ENCODE measurements at regions not wholly inside any gene's neighbourhood (a gene's known extent, or its start where the extent isn't known, plus 50 kb on each side); places are given as distances from the start of the nearest gene placed in this dataset.

- no peak for DNase-seq
These were observed 853.3 kb upstream of the MAN1A1 start for GRCh38 chr6:120202878-120203277.

GRCh38 chr6:120200853-120201252 lies 851.3 kb upstream of the MAN1A1 start:
- no peak for DNase-seq

GRCh38 chr6:120198033-120198432 lies 848.5 kb upstream of the MAN1A1 start:
- DNase-seq: no peak

GRCh38 chr6:120186080-120186479 lies 836.5 kb upstream of the MAN1A1 start:
- no peak for DNase-seq

- DNase-seq: no peak
These were observed 823.7 kb upstream of the MAN1A1 start for GRCh38 chr6:120173250-120173649.

- no peak for DNase-seq
These were observed 815.0 kb upstream of the MAN1A1 start for GRCh38 chr6:120164531-120164930.

- DNase-seq: no peak
These were observed 808.3 kb upstream of the MAN1A1 start for GRCh38 chr6:120157873-120158272.

GRCh38 chr6:120147071-120147871 lies 797.7 kb upstream of the MAN1A1 start:
- no peak for DNase-seq

GRCh38 chr6:120141601-120142000 lies 792.0 kb upstream of the MAN1A1 start:
- no peak for DNase-seq

GRCh38 chr6:120137492-120137891 lies 787.9 kb upstream of the MAN1A1 start:
- DNase-seq: no peak

- no peak for DNase-seq
These were observed 779.7 kb upstream of the MAN1A1 start for GRCh38 chr6:120129228-120129627.

- DNase-seq: no peak
These were observed 772.8 kb upstream of the MAN1A1 start for GRCh38 chr6:120122401-120122800.

- no peak for DNase-seq
These were observed 766.8 kb upstream of the MAN1A1 start for GRCh38 chr6:120116343-120116742.

- DNase-seq: no peak
These were observed 763.4 kb upstream of the MAN1A1 start for GRCh38 chr6:120112980-120113379.

GRCh38 chr6:120111001-120111400 lies 761.4 kb upstream of the MAN1A1 start:
- no peak for DNase-seq

- DNase-seq: no peak
These were observed 758.7 kb upstream of the MAN1A1 start for GRCh38 chr6:120108061-120108795.

GRCh38 chr6:120103618-120104017 lies 754.1 kb upstream of the MAN1A1 start:
- DNase-seq: no peak

- no peak for DNase-seq
These were observed 747.2 kb upstream of the MAN1A1 start for GRCh38 chr6:120096696-120097260.

- DNase-seq: no peak
These were observed 733.6 kb upstream of the MAN1A1 start for GRCh38 chr6:120083186-120083585.

- no peak for DNase-seq
These were observed 727.9 kb upstream of the MAN1A1 start for GRCh38 chr6:120077489-120077888.

GRCh38 chr6:120058410-120058809 lies 708.8 kb upstream of the MAN1A1 start:
- no peak for DNase-seq

- no peak for DNase-seq
These were observed 706.5 kb upstream of the MAN1A1 start for GRCh38 chr6:120056085-120056484.

- no peak for DNase-seq
These were observed 705.5 kb upstream of the MAN1A1 start for GRCh38 chr6:120055071-120055470.

GRCh38 chr6:120039664-120040063 lies 690.1 kb upstream of the MAN1A1 start:
- no peak for DNase-seq
